GM12878 (cell line): ENCODE measurements at regions not wholly inside any gene's neighbourhood (a gene's known extent, or its start where the extent isn't known, plus 50 kb on each side); places are given as distances from the start of the nearest gene placed in this dataset.

ENCODE experiments used
- ATAC-seq: fragments of 200-7000 bp; cut with Tn5 transposase; 3 replicates; pipeline ENCODE4 v1.9.1; 2020; ENCODE audit warnings: mild to moderate bottlenecking, moderate library complexity
- BruUV-seq: library from RNA; stranded (reverse); fragments of 400-500 nt; replicated peaks from 2 replicates; lab custom pipeline; 2021; lab: Mats Ljungman, UMichigan
- CTCF ChIA-PET: fragments of 300-600 bp; sonication (Branson Sonifier 250); formaldehyde crosslinking; extraction: SDS; loops from one replicate; lab custom pipeline; 2021; ENCODE audit warnings: inconsistent platforms; lab: Yijun Ruan, JAX
- POLR2A ChIA-PET: fragments of 350-600 bp; formaldehyde crosslinking; extraction: SDS; loops from one replicate; lab custom pipeline; 2021; ENCODE audit warnings: inconsistent platforms; lab: Charles Lee
- RAD21 ChIA-PET: fragments of 300-600 bp; sonication (Branson Sonifier 250); formaldehyde crosslinking; loops from one replicate; lab custom pipeline; 2023; ENCODE audit warnings: antibody characterized with exemption; ENCODE audit not compliant: unreplicated experiment; lab: Charles Lee
- SMC1A ChIA-PET: fragments of 300-600 bp; sonication (Branson Sonifier 250); formaldehyde crosslinking; loops from one replicate; lab custom pipeline; 2023; ENCODE audit not compliant: unreplicated experiment, uncharacterized antibody; lab: Charles Lee
- DNase-seq: peaks from one replicate; pipeline ENCODE4 v3.0.0-alpha.2; 2011; ENCODE audit warnings: low read depth, low spot score
- FAIRE-seq: peaks from 3 replicates; lab custom pipeline; 2011; peaks lifted over from hg19 to GRCh38; lab: Jason Lieb, UNC
- H2AFZ ChIP-seq: 2 replicates; pipeline ENCODE4 v1.6.0; 2011; ENCODE audit warnings: low read depth, low read length, control low read depth; ENCODE audit not compliant: control insufficient read depth
- H3K27ac ChIP-seq: 2 replicates; pipeline ENCODE4 v1.5.1; 2011; ENCODE audit warnings: control low read depth; ENCODE audit not compliant: control insufficient read depth, insufficient read depth
- H3K27me3 ChIP-seq, 2 experiments: replicated peaks in 1 of 2; 2 replicates each; pipeline versions ENCODE4 v1.6.0 to v1.6.1; 2011; ENCODE audit warnings: low read length in 1 of 2; ENCODE audit not compliant: control insufficient read depth in 2 of 2, insufficient read depth in 2 of 2
- H3K36me3 ChIP-seq, 2 experiments: 2 replicates each; pipeline ENCODE4 v1.5.1; 2011; ENCODE audit warnings: low read length in 1 of 2; ENCODE audit not compliant: control insufficient read depth in 2 of 2, insufficient read depth in 2 of 2
- H3K4me1 ChIP-seq: 2 replicates; pipeline ENCODE4 v1.6.1; 2011; ENCODE audit warnings: mild to moderate bottlenecking, low read length, moderate library complexity, mixed read lengths; ENCODE audit not compliant: control insufficient read depth, insufficient read depth
- H3K4me2 ChIP-seq: 2 replicates; pipeline ENCODE4 v1.6.0; 2011; ENCODE audit warnings: control low read depth; ENCODE audit not compliant: control insufficient read depth, insufficient read depth
- H3K4me3 ChIP-seq: fragments of 200-600 bp; sonication (generic); 2 replicates; pipeline ENCODE4 v1.5.1; 2016
- H3K79me2 ChIP-seq: 2 replicates; pipeline ENCODE4 v1.6.0; 2011; ENCODE audit warnings: low read length; ENCODE audit not compliant: control insufficient read depth, insufficient read depth
- H3K9ac ChIP-seq: 2 replicates; pipeline ENCODE4 v1.8.0; 2011; ENCODE audit warnings: low read length, control low read depth, mixed read lengths; ENCODE audit not compliant: control insufficient read depth, insufficient read depth
- H3K9me3 ChIP-seq: replicated peaks from 3 replicates; pipeline ENCODE4 v1.5.1; 2011; ENCODE audit warnings: mild to moderate bottlenecking, low read length; ENCODE audit not compliant: control insufficient read depth, insufficient read depth
- H4K20me1 ChIP-seq: 2 replicates; pipeline ENCODE4 v1.6.0; 2011; ENCODE audit not compliant: control insufficient read depth, insufficient read depth
- EGR1 ChIP-seq, 2 experiments: IDR thresholded peaks; 1 replicate in 1 of 2; 2 replicates in 1 of 2; pipeline ENCODE4 v1.6.1; 2011 to 2012; ENCODE audit warnings: low read depth in 2 of 2, low read length in 2 of 2, borderline replicate concordance in 1 of 2, mild to moderate bottlenecking in 1 of 2, moderate library complexity in 1 of 2
- FOXK2 ChIP-seq: fragments of 450-650 bp; IDR thresholded peaks from 2 replicates; pipeline ENCODE4 v1.6.1; 2017; ENCODE audit warnings: mild to moderate bottlenecking, moderate library complexity
- FOXM1 ChIP-seq: IDR thresholded peaks from 2 replicates; pipeline ENCODE4 v1.6.1; 2012; ENCODE audit warnings: low read depth, mild to moderate bottlenecking, inconsistent platforms, low read length, moderate library complexity
- LARP7 ChIP-seq: fragments of 450-650 bp; IDR thresholded peaks from 2 replicates; pipeline ENCODE4 v1.6.1; 2017; ENCODE audit warnings: mild to moderate bottlenecking
- NFIC ChIP-seq: IDR thresholded peaks from 2 replicates; pipeline ENCODE4 v1.6.1; 2012; ENCODE audit warnings: low read depth, mild to moderate bottlenecking, inconsistent platforms, low read length, moderate library complexity
- NFXL1 ChIP-seq: fragments of 450-650 bp; IDR thresholded peaks from 2 replicates; pipeline ENCODE4 v1.6.1; 2017; ENCODE audit warnings: antibody characterized with exemption, mild to moderate bottlenecking, borderline replicate concordance
- NFYB ChIP-seq: IDR thresholded peaks from 2 replicates; pipeline ENCODE4 v1.6.1; 2011; ENCODE audit warnings: low read depth, mild to moderate bottlenecking, low read length, improper control_type of control experiment, moderate library complexity; ENCODE audit not compliant: insufficient read depth
- POLR2AphosphoS5 ChIP-seq: IDR thresholded peaks from 2 replicates; pipeline ENCODE4 v1.6.1; 2011; ENCODE audit warnings: mild to moderate bottlenecking, low read length, inconsistent platforms
- SMAD1 ChIP-seq: fragments of 450-650 bp; IDR thresholded peaks from 2 replicates; pipeline ENCODE4 v1.6.1; 2018; ENCODE audit warnings: mild to moderate bottlenecking, low read depth; ENCODE audit not compliant: partially characterized antibody
- WRNIP1 ChIP-seq: IDR thresholded peaks from 2 replicates; pipeline ENCODE4 v1.6.1; 2011; ENCODE audit warnings: low read depth, low read length, improper control_type of control experiment, borderline replicate concordance
- YY1 ChIP-seq: IDR thresholded peaks from 2 replicates; pipeline ENCODE4 v1.6.1; 2011; ENCODE audit warnings: low read depth, mild to moderate bottlenecking, low read length
- ZSCAN29 ChIP-seq: fragments of 450-650 bp; IDR thresholded peaks from 2 replicates; pipeline ENCODE4 v1.6.1; 2017; ENCODE audit warnings: mild to moderate bottlenecking, moderate library complexity
- WGBS: methylation state at CpG from one replicate; pipeline ENCODE4 v1.1.6; 2016; ENCODE audit warnings: low lambda C conversion rate; ENCODE audit not compliant: insufficient replicate concordance, insufficient coverage; ENCODE audit errors: missing lambda C conversion rate; 5-methylcytosine and 5-hydroxymethylcytosine counted together
- in situ Hi-C: fragments of 300-500 bp; cut with MboI; formaldehyde crosslinking; loops from 9 replicates; pipeline ENCODE4 v1.14.3; 2018; ENCODE audit warnings: mixed read lengths
- intact Hi-C: fragments of 100-400 bp; cut with micrococcal nuclease; formaldehyde crosslinking; loops from one replicate; pipeline ENCODE4 v1.14.2; 2022; ENCODE audit not compliant: unreplicated experiment
- TF ChIP-seq, protein P1 (sequence below): fragments of 450-650 bp; IDR thresholded peaks from 2 replicates; pipeline ENCODE4 v1.6.1; 2017; ENCODE audit warnings: borderline replicate concordance
- TF ChIP-seq, protein P2 (sequence below): fragments of 450-650 bp; IDR thresholded peaks from 2 replicates; pipeline ENCODE4 v1.6.1; 2017; ENCODE audit warnings: mild to moderate bottlenecking
- TF ChIP-seq, protein P3 (sequence below): IDR thresholded peaks from 2 replicates; pipeline ENCODE4 v1.6.1; 2012; ENCODE audit warnings: improper control_type of control experiment, low read depth, low read length; ENCODE audit not compliant: insufficient replicate concordance

DNA sequence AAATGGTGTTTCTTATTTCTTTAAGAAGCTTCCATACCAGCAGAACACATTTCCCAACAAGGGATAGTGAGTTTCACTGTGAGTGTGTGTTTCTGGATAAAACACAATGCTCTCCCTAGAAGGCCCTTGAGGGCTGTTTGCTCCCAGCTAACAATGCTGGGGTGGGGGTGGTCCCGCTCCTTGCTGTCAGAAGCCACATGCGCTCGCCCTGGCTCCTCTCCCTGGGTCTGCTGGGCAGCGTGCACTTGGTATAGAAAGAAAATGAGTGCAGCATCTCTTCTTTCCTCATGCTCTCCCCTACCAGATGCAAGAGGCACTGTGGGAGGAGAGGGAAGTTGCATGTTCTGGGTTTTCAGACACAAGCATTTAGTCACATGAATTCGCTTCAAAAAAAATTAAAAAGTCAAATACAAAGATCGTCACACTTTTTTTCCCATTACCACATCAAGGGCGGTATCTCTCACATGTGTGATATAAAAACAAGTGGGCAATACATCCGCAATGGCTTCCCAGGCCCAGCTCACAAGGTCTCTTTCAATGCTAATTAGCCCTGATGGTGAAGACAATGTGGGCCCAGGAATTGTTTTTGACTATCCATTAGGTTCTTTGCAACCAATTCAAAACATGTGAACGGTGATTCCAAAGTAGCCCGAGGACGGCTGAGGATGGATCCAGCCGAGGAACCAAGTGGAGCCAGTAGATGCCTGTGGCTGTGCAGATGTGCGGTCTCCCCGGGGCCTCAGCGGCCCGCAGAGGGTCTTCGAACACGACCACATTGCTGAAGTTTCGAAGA is 603.6 kb downstream of the IRX1 start:
- Histone ChIP-seq H2AFZ (no peak overlapping the region), H3K9me3 (no peaks in the 10 kb centered on the region), H3K79me2 (no peaks in the 10 kb centered on the region), H3K4me2 (no peak overlapping the region), H3K4me3 (no peak overlapping the region), H3K27me3 (no peaks in the 10 kb centered on the region), H4K20me1 (no peaks in the 10 kb centered on the region), H3K4me1 (no peaks in the 10 kb centered on the region), H3K27ac (no peak overlapping the region), H3K9ac (no peak overlapping the region), H3K36me3 (no peaks in the 10 kb centered on the region)
- ChIA-PET SMC1A (no interaction called here), RAD21 (no interaction called here), POLR2A (no interaction called here), CTCF (no interaction called here)
- intact Hi-C loops (no loop called here), in situ Hi-C loops (no loop called here)
- DNase-seq = no peak
- BruUV-seq = no TSS peak
- 36% methylated on average over 19 of the region's 19 CpGs for WGBS
- no peak for FAIRE-seq
- no peak for ATAC-seq
- no peak for TF ChIP-seq WRNIP1
- TF ChIP-seq, protein P1, sequence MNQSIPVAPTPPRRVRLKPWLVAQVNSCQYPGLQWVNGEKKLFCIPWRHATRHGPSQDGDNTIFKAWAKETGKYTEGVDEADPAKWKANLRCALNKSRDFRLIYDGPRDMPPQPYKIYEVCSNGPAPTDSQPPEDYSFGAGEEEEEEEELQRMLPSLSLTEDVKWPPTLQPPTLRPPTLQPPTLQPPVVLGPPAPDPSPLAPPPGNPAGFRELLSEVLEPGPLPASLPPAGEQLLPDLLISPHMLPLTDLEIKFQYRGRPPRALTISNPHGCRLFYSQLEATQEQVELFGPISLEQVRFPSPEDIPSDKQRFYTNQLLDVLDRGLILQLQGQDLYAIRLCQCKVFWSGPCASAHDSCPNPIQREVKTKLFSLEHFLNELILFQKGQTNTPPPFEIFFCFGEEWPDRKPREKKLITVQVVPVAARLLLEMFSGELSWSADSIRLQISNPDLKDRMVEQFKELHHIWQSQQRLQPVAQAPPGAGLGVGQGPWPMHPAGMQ = no peak
- no peak for TF ChIP-seq EGR1 (IDR thresholded peaks at IDR 0.05; ENCODE audit: borderline replicate concordance in 1 of 2, low read depth in 2 of 2, low read length in 2 of 2)
- TF ChIP-seq SMAD1 = no peak
- no peak for TF ChIP-seq FOXM1
- no peak for TF ChIP-seq NFIC
- no peak for TF ChIP-seq POLR2AphosphoS5
- no peak for TF ChIP-seq YY1
- TF ChIP-seq, protein P2, sequence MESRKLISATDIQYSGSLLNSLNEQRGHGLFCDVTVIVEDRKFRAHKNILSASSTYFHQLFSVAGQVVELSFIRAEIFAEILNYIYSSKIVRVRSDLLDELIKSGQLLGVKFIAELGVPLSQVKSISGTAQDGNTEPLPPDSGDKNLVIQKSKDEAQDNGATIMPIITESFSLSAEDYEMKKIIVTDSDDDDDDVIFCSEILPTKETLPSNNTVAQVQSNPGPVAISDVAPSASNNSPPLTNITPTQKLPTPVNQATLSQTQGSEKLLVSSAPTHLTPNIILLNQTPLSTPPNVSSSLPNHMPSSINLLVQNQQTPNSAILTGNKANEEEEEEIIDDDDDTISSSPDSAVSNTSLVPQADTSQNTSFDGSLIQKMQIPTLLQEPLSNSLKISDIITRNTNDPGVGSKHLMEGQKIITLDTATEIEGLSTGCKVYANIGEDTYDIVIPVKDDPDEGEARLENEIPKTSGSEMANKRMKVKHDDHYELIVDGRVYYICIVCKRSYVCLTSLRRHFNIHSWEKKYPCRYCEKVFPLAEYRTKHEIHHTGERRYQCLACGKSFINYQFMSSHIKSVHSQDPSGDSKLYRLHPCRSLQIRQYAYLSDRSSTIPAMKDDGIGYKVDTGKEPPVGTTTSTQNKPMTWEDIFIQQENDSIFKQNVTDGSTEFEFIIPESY = no peak
- TF ChIP-seq, protein P3, sequence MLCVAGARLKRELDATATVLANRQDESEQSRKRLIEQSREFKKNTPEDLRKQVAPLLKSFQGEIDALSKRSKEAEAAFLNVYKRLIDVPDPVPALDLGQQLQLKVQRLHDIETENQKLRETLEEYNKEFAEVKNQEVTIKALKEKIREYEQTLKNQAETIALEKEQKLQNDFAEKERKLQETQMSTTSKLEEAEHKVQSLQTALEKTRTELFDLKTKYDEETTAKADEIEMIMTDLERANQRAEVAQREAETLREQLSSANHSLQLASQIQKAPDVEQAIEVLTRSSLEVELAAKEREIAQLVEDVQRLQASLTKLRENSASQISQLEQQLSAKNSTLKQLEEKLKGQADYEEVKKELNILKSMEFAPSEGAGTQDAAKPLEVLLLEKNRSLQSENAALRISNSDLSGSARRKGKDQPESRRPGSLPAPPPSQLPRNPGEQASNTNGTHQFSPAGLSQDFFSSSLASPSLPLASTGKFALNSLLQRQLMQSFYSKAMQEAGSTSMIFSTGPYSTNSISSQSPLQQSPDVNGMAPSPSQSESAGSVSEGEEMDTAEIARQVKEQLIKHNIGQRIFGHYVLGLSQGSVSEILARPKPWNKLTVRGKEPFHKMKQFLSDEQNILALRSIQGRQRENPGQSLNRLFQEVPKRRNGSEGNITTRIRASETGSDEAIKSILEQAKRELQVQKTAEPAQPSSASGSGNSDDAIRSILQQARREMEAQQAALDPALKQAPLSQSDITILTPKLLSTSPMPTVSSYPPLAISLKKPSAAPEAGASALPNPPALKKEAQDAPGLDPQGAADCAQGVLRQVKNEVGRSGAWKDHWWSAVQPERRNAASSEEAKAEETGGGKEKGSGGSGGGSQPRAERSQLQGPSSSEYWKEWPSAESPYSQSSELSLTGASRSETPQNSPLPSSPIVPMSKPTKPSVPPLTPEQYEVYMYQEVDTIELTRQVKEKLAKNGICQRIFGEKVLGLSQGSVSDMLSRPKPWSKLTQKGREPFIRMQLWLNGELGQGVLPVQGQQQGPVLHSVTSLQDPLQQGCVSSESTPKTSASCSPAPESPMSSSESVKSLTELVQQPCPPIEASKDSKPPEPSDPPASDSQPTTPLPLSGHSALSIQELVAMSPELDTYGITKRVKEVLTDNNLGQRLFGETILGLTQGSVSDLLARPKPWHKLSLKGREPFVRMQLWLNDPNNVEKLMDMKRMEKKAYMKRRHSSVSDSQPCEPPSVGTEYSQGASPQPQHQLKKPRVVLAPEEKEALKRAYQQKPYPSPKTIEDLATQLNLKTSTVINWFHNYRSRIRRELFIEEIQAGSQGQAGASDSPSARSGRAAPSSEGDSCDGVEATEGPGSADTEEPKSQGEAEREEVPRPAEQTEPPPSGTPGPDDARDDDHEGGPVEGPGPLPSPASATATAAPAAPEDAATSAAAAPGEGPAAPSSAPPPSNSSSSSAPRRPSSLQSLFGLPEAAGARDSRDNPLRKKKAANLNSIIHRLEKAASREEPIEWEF = no peak
- TF ChIP-seq NFXL1 = no peak
- TF ChIP-seq LARP7 = no peak
- no peak for TF ChIP-seq NFYB
- TF ChIP-seq FOXK2 = no peak
- no peak for TF ChIP-seq ZSCAN29
